CD14-positive monocyte (primary cell): ENCODE measurements at regions not wholly inside any gene's neighbourhood (a gene's known extent, or its start where the extent isn't known, plus 50 kb on each side); places are given as distances from the start of the nearest gene placed in this dataset.
A peak's percentile ranks its signal among the peaks of the same experiment; 100 is the strongest.

Experiments
- DNase-seq, 3 donors: peaks; one replicate each; pipeline ENCODE4 v3.0.0-alpha.2; 2011 to 2022
- H2AFZ ChIP-seq: 2 replicates; pipeline ENCODE4 v1.6.0; 2012; ENCODE audit warnings: mild to moderate bottlenecking, low read depth, low read length, inconsistent platforms; ENCODE audit not compliant: insufficient read depth, poor library complexity, severe bottlenecking
- H3K27ac ChIP-seq, 2 donors: 1 replicate in 1 of 2; 2 replicates in 1 of 2; pipeline ENCODE4 v1.5.1; 2012 to 2013; ENCODE audit warnings: low read length in 2 of 2, control low read depth in 1 of 2, inconsistent platforms in 1 of 2, low read depth in 1 of 2, mild to moderate bottlenecking in 1 of 2
- H3K27me3 ChIP-seq, 2 donors: one replicate each; pipeline versions ENCODE4 v1.6.0 to v1.6.1; 2011 to 2013; ENCODE audit warnings: low read length in 2 of 2; ENCODE audit not compliant: control insufficient read depth in 2 of 2, insufficient read depth in 2 of 2
- H3K36me3 ChIP-seq, 2 donors: replicated peaks in 1 of 2; 1 replicate in 1 of 2; 2 replicates in 1 of 2; pipeline versions ENCODE4 v1.5.1 to v1.6.1; 2012 to 2013; ENCODE audit warnings: low read length in 2 of 2, control low read depth in 1 of 2, inconsistent platforms in 1 of 2, mild to moderate bottlenecking in 1 of 2; ENCODE audit not compliant: insufficient read depth in 2 of 2, control insufficient read depth in 1 of 2
- H3K4me1 ChIP-seq, 2 donors: 1 replicate in 1 of 2; 2 replicates in 1 of 2; pipeline versions ENCODE4 v1.5.1 to v1.6.1; 2012 to 2013; ENCODE audit warnings: low read length in 2 of 2, control low read depth in 1 of 2, inconsistent platforms in 1 of 2, mild to moderate bottlenecking in 1 of 2, moderate library complexity in 1 of 2; ENCODE audit not compliant: insufficient read depth in 2 of 2, control insufficient read depth in 1 of 2
- H3K4me2 ChIP-seq: replicated peaks from 2 replicates; pipeline ENCODE3; 2012; ENCODE audit warnings: low read length, moderate library complexity, mild to moderate bottlenecking; ENCODE audit not compliant: poor library complexity, severe bottlenecking; ENCODE audit errors: extremely low read depth
- H3K4me3 ChIP-seq, 3 experiments: fragments of 200-600 bp in 1 of 3; sonication (generic) in 1 of 3; replicated peaks in 1 of 3; 1 replicate in 2 of 3; 2 replicates in 1 of 3; pipeline ENCODE4 v1.5.1; 2011 to 2013; ENCODE audit warnings: low read length in 3 of 3, mild to moderate bottlenecking in 3 of 3, control low read depth in 2 of 3, low read depth in 2 of 3, inconsistent platforms in 1 of 3, moderate library complexity in 1 of 3
- H3K79me2 ChIP-seq: 2 replicates; pipeline ENCODE4 v1.6.0; 2012; ENCODE audit warnings: mild to moderate bottlenecking, control low read depth, inconsistent platforms, low read length, moderate library complexity; ENCODE audit not compliant: insufficient read depth
- H3K9ac ChIP-seq: 2 replicates; pipeline ENCODE4 v1.6.0; 2017; ENCODE audit warnings: low read length, mild to moderate bottlenecking; ENCODE audit not compliant: insufficient read depth, poor library complexity, severe bottlenecking
- H3K9me3 ChIP-seq, 2 donors: replicated peaks in 1 of 2; 1 replicate in 1 of 2; 2 replicates in 1 of 2; pipeline versions ENCODE4 v1.5.1 to v1.6.1; 2012 to 2013; ENCODE audit warnings: low read length in 2 of 2, control low read depth in 1 of 2; ENCODE audit not compliant: control insufficient read depth in 1 of 2, insufficient read depth in 1 of 2
- H4K20me1 ChIP-seq: 2 replicates; pipeline ENCODE4 v1.6.0; 2012; ENCODE audit warnings: mild to moderate bottlenecking, low read length, control low read depth, moderate library complexity; ENCODE audit not compliant: insufficient read depth
- H3K27ac Mint-ChIP-seq, 7 donors: one replicate each; pipeline ENCODE4 v1.8.0; 2020; ENCODE audit warnings: mild to moderate bottlenecking in 7 of 7, mixed read lengths in 7 of 7, moderate library complexity in 6 of 7, inconsistent platforms in 2 of 7
- H3K27me3 Mint-ChIP-seq, 3 donors: one replicate each; pipeline ENCODE4 v1.8.0; 2021 to 2022; ENCODE audit warnings: low read depth in 3 of 3, mild to moderate bottlenecking in 3 of 3, mixed read lengths in 3 of 3, moderate library complexity in 3 of 3, inconsistent platforms in 1 of 3
- H3K36me3 Mint-ChIP-seq, 2 donors: one replicate each; pipeline ENCODE4 v1.8.0; 2020; ENCODE audit warnings: mixed read lengths in 2 of 2, inconsistent platforms in 1 of 2, mild to moderate bottlenecking in 1 of 2
- H3K4me1 Mint-ChIP-seq: one replicate; pipeline ENCODE4 v1.8.0; 2020; ENCODE audit warnings: mild to moderate bottlenecking, mixed read lengths
- H3K4me3 Mint-ChIP-seq, 2 donors: one replicate each; pipeline ENCODE4 v1.8.0; 2020; ENCODE audit warnings: mild to moderate bottlenecking in 2 of 2, mixed read lengths in 2 of 2, moderate library complexity in 1 of 2
- H3K9me3 Mint-ChIP-seq, 7 donors: one replicate each; pipeline ENCODE4 v1.8.0; 2020 to 2022; ENCODE audit warnings: mixed read lengths in 7 of 7, mild to moderate bottlenecking in 6 of 7, moderate library complexity in 6 of 7, inconsistent platforms in 2 of 7
- WGBS: methylation state at CpG from one replicate; pipeline ENCODE4 v1.1.5; 2013; ENCODE audit warnings: missing lambda C conversion rate; ENCODE audit not compliant: insufficient coverage; 5-methylcytosine and 5-hydroxymethylcytosine counted together
- intact Hi-C, 2 donors: fragments of 100-400 bp; cut with micrococcal nuclease; formaldehyde crosslinking; loops; one replicate each; pipeline versions ENCODE4 v1.15.0 to v1.15.1; 2023
- TF ChIP-seq, protein P1 (sequence below): fragments of 200-600 bp; IDR thresholded peaks from one replicate; pipeline ENCODE4 v1.8.0; 2022; ENCODE audit warnings: antibody characterized with exemption, mild to moderate bottlenecking

GRCh38 chr10:6973899-6974298 lies 393.8 kb upstream of the PRKCQ start:
- Histone ChIP-seq H3K9me3 (peaks cover 0 to 6% of the 10 kb centered on the region in 2 donors), H3K79me2 (no peaks in the 10 kb centered on the region), H3K27ac (no peak overlapping the region), H4K20me1 (no peaks in the 10 kb centered on the region), H3K27me3 (no peaks in the 10 kb centered on the region), H3K9ac (no peak overlapping the region), H3K4me1 (peaks cover 11 to 12% of the 10 kb centered on the region in 2 donors), H3K36me3 (no peaks in the 10 kb centered on the region), H3K4me2 (no peak overlapping the region), H3K4me3 (no peak overlapping the region), H2AFZ (peak overlapping the region; percentile 64)
- no peak for DNase-seq
- no peaks in the 10 kb centered on the region for H3K27me3 Mint-ChIP-seq
- peak overlapping the region in 1 of 7 donors; percentile 64 for H3K27ac Mint-ChIP-seq
- TF ChIP-seq, protein P1, sequence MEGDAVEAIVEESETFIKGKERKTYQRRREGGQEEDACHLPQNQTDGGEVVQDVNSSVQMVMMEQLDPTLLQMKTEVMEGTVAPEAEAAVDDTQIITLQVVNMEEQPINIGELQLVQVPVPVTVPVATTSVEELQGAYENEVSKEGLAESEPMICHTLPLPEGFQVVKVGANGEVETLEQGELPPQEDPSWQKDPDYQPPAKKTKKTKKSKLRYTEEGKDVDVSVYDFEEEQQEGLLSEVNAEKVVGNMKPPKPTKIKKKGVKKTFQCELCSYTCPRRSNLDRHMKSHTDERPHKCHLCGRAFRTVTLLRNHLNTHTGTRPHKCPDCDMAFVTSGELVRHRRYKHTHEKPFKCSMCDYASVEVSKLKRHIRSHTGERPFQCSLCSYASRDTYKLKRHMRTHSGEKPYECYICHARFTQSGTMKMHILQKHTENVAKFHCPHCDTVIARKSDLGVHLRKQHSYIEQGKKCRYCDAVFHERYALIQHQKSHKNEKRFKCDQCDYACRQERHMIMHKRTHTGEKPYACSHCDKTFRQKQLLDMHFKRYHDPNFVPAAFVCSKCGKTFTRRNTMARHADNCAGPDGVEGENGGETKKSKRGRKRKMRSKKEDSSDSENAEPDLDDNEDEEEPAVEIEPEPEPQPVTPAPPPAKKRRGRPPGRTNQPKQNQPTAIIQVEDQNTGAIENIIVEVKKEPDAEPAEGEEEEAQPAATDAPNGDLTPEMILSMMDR = no peak
- H3K4me1 Mint-ChIP-seq = peaks cover 23% of the 10 kb centered on the region
- no peaks in the 10 kb centered on the region for H3K36me3 Mint-ChIP-seq
- H3K9me3 Mint-ChIP-seq = peaks cover 0 to 10% (median 6%) of the 10 kb centered on the region in 7 donors
- H3K4me3 Mint-ChIP-seq = peak overlapping the region in 1 of 2 donors; percentile 56
- intact Hi-C loops = no loop called here
- 14% methylated on average over 7 of the region's 7 CpGs for WGBS

DNA sequence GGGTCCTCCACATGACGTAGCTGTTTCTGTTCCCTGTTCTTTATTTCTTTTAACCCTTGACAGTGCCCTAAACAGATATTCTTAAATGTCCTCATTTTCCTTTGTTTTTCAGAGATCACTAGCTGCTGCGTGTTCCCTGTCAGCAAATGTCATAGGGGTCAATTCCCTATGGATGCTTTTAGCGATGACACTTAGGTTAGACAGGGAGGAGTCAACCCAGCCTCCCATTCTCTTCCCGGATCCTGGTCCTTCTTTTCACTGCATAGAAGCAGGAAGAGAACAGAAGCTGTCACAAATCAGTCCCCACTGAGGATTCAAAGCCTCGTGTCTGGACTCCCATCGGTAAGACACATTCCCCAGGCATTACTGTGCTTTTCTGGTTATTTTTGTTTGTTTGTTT lies 392.1 kb upstream of the PRKCQ start:
- no peak overlapping the region for H3K4me3 ChIP-seq
- H3K4me1 Mint-ChIP-seq = peaks cover 26% of the 10 kb centered on the region
- no peaks in the 10 kb centered on the region for H3K36me3 Mint-ChIP-seq
- WGBS = 57% methylated on average over 4 of the region's 6 CpGs
- H3K4me2 ChIP-seq = no peak overlapping the region
- no peaks in the 10 kb centered on the region for H3K27me3 ChIP-seq
- H3K27me3 Mint-ChIP-seq = no peaks in the 10 kb centered on the region
- H2AFZ ChIP-seq = peak overlapping the region; percentile 26
- TF ChIP-seq, protein P1 = no peak
- no peak overlapping the region for H3K27ac ChIP-seq
- H3K9me3 ChIP-seq = peaks cover 0 to 6% of the 10 kb centered on the region in 2 donors
- intact Hi-C loops = no loop called here
- no peak overlapping the region for H3K9ac ChIP-seq
- H3K27ac Mint-ChIP-seq = no peak overlapping the region
- peak overlapping the region in 1 of 2 donors; percentile 35 for H3K4me3 Mint-ChIP-seq
- peaks cover 11 to 12% of the 10 kb centered on the region in 2 donors for H3K4me1 ChIP-seq
- no peak for DNase-seq
- H4K20me1 ChIP-seq = no peaks in the 10 kb centered on the region
- H3K79me2 ChIP-seq = no peaks in the 10 kb centered on the region
- H3K36me3 ChIP-seq = no peaks in the 10 kb centered on the region
- H3K9me3 Mint-ChIP-seq = peaks cover 0 to 13% (median 9%) of the 10 kb centered on the region in 7 donors
